ENCODE measurements at regions not wholly inside any gene's neighbourhood (a gene's known extent, or its start where the extent isn't known, plus 50 kb on each side); places are given as distances from the start of the nearest gene placed in this dataset.

DNA sequence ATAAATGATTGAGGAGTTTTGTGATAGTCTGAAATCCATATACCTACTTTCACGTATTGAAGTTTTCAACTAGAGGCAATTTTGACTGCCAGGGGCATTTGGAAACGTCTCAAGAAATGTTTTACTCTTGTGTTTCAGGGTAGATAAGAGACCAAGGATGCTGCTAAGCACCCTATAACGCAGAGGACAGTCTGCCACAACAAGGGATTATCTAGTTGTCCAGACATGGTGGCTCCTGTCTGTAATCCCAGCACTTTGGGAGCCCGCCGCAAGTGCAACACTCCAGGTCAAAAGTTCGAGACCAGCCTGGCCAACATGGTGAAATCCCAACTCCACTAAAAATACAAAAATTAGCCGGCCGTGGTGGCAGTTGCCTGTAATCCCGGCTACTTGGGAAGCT is 133.7 kb upstream of the CCNG1 start:
- TF ChIP-seq CTCF (IDR thresholded peaks at IDR 0.05), result no peak
- no peak for TF ChIP-seq NRF1 (IDR thresholded peaks at IDR 0.05; ENCODE audit: low read depth, low read length)
- no peak for TF ChIP-seq RAD21 (IDR thresholded peaks at IDR 0.05; ENCODE audit: low read length)
- no peak for TF ChIP-seq MXI1 (IDR thresholded peaks at IDR 0.05; ENCODE audit: low read depth, low read length)
- TF ChIP-seq SIN3A (IDR thresholded peaks at IDR 0.05; ENCODE audit: borderline replicate concordance, low read depth, low read length), result no peak
- TF ChIP-seq EP300 (IDR thresholded peaks at IDR 0.05; ENCODE audit: borderline replicate concordance in 1 of 2, low read depth in 1 of 2, low read length in 1 of 2), result no peak
- TF ChIP-seq JUND (IDR thresholded peaks at IDR 0.05), result no peak
- TF ChIP-seq USF2 (IDR thresholded peaks at IDR 0.05; ENCODE audit: borderline replicate concordance, low read depth, low read length), result no peak
- TF ChIP-seq POLR2AphosphoS5 (IDR thresholded peaks at IDR 0.05; ENCODE audit: low read depth, low read length), result no peak
- no peak for TF ChIP-seq FOSL2 (IDR thresholded peaks at IDR 0.05; ENCODE audit: borderline replicate concordance, low read depth)
- TF ChIP-seq EZH2phosphoT487 (IDR thresholded peaks at IDR 0.05; ENCODE audit: borderline replicate concordance, low read depth), result no peak
- no peak for TF ChIP-seq TEAD4 (IDR thresholded peaks at IDR 0.05; ENCODE audit: borderline replicate concordance, insufficient read depth)
- no peak for TF ChIP-seq MAX (IDR thresholded peaks at IDR 0.05; ENCODE audit: low read depth)

All from SK-N-SH (cell line).